IPS DF 19.7 (cell line): ENCODE measurements at regions not wholly inside any gene's neighbourhood (a gene's known extent, or its start where the extent isn't known, plus 50 kb on each side); places are given as distances from the start of the nearest gene placed in this dataset.
A peak's percentile ranks its signal among the peaks of the same experiment; 100 is the strongest.

Source experiments
- DNase-seq: peaks from one replicate; pipeline ENCODE4 v3.0.0-alpha.2; 2013; ENCODE audit warnings: low read depth, low spot score

GRCh38 chr2:104406261-104406726 lies 447.6 kb upstream of the POU3F3 start:
- no peak for DNase-seq

GRCh38 chr2:104407641-104408040 lies 446.3 kb upstream of the POU3F3 start:
- DNase-seq, result no peak

GRCh38 chr2:104408266-104408665 lies 445.6 kb upstream of the POU3F3 start:
- no peak for DNase-seq

GRCh38 chr2:104410136-104410535 lies 443.8 kb upstream of the POU3F3 start:
- no peak for DNase-seq

- DNase-seq, result no peak
These were observed 441.5 kb upstream of the POU3F3 start for GRCh38 chr2:104412384-104412783.

- DNase-seq, result no peak
These were observed 440.0 kb upstream of the POU3F3 start for GRCh38 chr2:104413890-104414289.

GRCh38 chr2:104415284-104415683 lies 438.6 kb upstream of the POU3F3 start:
- DNase-seq, result no peak

- no peak for DNase-seq
These were observed 437.4 kb upstream of the POU3F3 start for GRCh38 chr2:104416339-104417000.

- no peak for DNase-seq
These were observed 433.5 kb upstream of the POU3F3 start for GRCh38 chr2:104420420-104420819.

- no peak for DNase-seq
These were observed 433.0 kb upstream of the POU3F3 start for GRCh38 chr2:104420953-104421352.

GRCh38 chr2:104425850-104426595 lies 427.9 kb upstream of the POU3F3 start:
- DNase-seq, result no peak

- DNase-seq, result no peak
These were observed 425.8 kb upstream of the POU3F3 start for GRCh38 chr2:104428155-104428554.

- DNase-seq, result no peak
These were observed 424.1 kb upstream of the POU3F3 start for GRCh38 chr2:104429639-104430358.

- DNase-seq, result no peak
These were observed 423.6 kb upstream of the POU3F3 start for GRCh38 chr2:104430359-104430740.

- DNase-seq, result no peak
These were observed 423.1 kb upstream of the POU3F3 start for GRCh38 chr2:104430852-104431251.

- DNase-seq, result no peak
These were observed 422.2 kb upstream of the POU3F3 start for GRCh38 chr2:104431701-104432121.

GRCh38 chr2:104432401-104432800 lies 421.5 kb upstream of the POU3F3 start:
- no peak for DNase-seq

GRCh38 chr2:104432991-104433390 lies 420.9 kb upstream of the POU3F3 start:
- DNase-seq, result no peak

- no peak for DNase-seq
These were observed 420.3 kb upstream of the POU3F3 start for GRCh38 chr2:104433657-104434056.

- DNase-seq, result peak; percentile 75
These were observed 419.6 kb upstream of the POU3F3 start for GRCh38 chr2:104434318-104434792.

GRCh38 chr2:104434966-104435365 lies 418.9 kb upstream of the POU3F3 start:
- no peak for DNase-seq

GRCh38 chr2:104438481-104438880 lies 415.4 kb upstream of the POU3F3 start:
- DNase-seq, result no peak
